PC-3 (cell line): ENCODE measurements at regions not wholly inside any gene's neighbourhood (a gene's known extent, or its start where the extent isn't known, plus 50 kb on each side); places are given as distances from the start of the nearest gene placed in this dataset.

Experiments
- EZH2 ChIP-seq: fragments of 300-600 bp; sonication (generic); IDR thresholded peaks from one replicate; pipeline ENCODE4 v1.6.1; 2017; ENCODE audit warnings: antibody characterized with exemption, mild to moderate bottlenecking, low read length; ENCODE audit not compliant: unreplicated experiment
- EZH2phosphoT487 ChIP-seq: fragments of 300-600 bp; sonication (generic); IDR thresholded peaks from 2 replicates; pipeline ENCODE4 v1.6.1; 2018; ENCODE audit warnings: mild to moderate bottlenecking, antibody characterized with exemption, low read length, borderline replicate concordance
- TF ChIP-seq, protein P1 (sequence below): fragments of 300-600 bp; sonication (generic); conservative IDR thresholded peaks from 2 replicates; pipeline ENCODE4 v1.5.1; 2017; ENCODE audit warnings: antibody characterized with exemption, low read depth, mild to moderate bottlenecking, low read length

DNA sequence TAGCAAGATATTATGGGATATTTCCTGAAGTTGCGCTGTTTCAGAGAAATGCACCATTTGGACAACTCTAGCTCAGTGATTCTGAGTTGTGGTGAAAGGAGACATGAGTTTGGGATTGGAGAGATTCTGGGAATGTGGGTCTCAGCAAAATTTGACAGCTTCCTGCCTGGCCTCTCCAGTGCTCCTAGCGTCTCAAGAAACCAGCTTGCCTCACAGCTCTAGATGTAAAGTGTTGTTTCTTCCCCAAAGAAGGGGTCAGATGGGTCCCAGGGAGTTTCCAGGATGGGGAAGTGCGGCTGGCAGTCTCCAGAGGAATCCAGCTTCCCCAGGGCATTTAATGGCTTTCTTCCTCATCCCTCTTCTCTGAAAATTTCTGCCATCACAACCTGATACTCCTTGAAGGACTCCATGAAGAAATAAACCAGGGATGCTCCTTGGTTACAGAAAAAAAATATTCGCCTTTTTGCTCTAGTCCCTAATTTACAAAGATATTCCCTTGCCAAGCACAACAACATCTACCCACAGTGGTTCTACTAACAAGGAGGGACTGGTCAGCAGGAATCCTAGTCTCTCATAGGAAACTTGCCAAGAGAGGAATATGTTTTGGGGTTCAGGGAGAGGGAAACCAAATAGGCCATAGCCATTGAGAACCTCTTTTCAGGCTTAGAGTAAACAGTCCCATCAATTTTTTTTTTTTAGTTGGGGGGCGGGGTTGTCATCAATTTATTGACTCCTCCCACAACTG lies 185.4 kb upstream of the E2F8 start:
- TF ChIP-seq, protein P1, sequence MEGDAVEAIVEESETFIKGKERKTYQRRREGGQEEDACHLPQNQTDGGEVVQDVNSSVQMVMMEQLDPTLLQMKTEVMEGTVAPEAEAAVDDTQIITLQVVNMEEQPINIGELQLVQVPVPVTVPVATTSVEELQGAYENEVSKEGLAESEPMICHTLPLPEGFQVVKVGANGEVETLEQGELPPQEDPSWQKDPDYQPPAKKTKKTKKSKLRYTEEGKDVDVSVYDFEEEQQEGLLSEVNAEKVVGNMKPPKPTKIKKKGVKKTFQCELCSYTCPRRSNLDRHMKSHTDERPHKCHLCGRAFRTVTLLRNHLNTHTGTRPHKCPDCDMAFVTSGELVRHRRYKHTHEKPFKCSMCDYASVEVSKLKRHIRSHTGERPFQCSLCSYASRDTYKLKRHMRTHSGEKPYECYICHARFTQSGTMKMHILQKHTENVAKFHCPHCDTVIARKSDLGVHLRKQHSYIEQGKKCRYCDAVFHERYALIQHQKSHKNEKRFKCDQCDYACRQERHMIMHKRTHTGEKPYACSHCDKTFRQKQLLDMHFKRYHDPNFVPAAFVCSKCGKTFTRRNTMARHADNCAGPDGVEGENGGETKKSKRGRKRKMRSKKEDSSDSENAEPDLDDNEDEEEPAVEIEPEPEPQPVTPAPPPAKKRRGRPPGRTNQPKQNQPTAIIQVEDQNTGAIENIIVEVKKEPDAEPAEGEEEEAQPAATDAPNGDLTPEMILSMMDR: no peak
- TF ChIP-seq EZH2: no peak
- TF ChIP-seq EZH2phosphoT487: no peak
